Lung (tissue), 11 donors: ENCODE measurements at regions not wholly inside any gene's neighbourhood (a gene's known extent, or its start where the extent isn't known, plus 50 kb on each side); places are given as distances from the start of the nearest gene placed in this dataset.

Experiments
- ATAC-seq: fragments of 200-7000 bp; cut with Tn5 transposase; one replicate; pipeline ENCODE4 v1.9.1; 2020; ENCODE audit warnings: moderate number of reproducible peaks; ENCODE audit not compliant: insufficient read depth, low FRiP score
- DNase-seq, 3 donors: peaks; one replicate each; pipeline ENCODE4 v3.0.0-alpha.2; 2013 to 2017
- H3K27ac ChIP-seq, 2 donors: one replicate each; pipeline ENCODE4 v1.5.1; 2013; ENCODE audit warnings: mild to moderate bottlenecking in 2 of 2, moderate library complexity in 2 of 2, control low read depth in 1 of 2, inconsistent platforms in 1 of 2, low read depth in 1 of 2, low read length in 1 of 2
- H3K27me3 ChIP-seq, 3 donors: one replicate each; pipeline ENCODE4 v1.5.1; 2013; ENCODE audit warnings: low read length in 2 of 3; ENCODE audit not compliant: control insufficient read depth in 3 of 3, insufficient read depth in 3 of 3
- H3K36me3 ChIP-seq, 4 donors: one replicate each; pipeline ENCODE4 v1.5.1; 2013; ENCODE audit warnings: low read length in 4 of 4, mild to moderate bottlenecking in 1 of 4, moderate library complexity in 1 of 4; ENCODE audit not compliant: control insufficient read depth in 4 of 4, insufficient read depth in 4 of 4
- H3K4me1 ChIP-seq, 5 donors: one replicate each; pipeline ENCODE4 v1.5.1; 2013; ENCODE audit warnings: low read length in 5 of 5, mild to moderate bottlenecking in 2 of 5, moderate library complexity in 1 of 5; ENCODE audit not compliant: control insufficient read depth in 5 of 5, insufficient read depth in 5 of 5
- H3K4me3 ChIP-seq: one replicate; pipeline ENCODE4 v1.5.1; 2013; ENCODE audit warnings: mild to moderate bottlenecking, control low read depth, moderate library complexity
- H3K9ac ChIP-seq, 2 donors: one replicate each; pipeline ENCODE4 v1.5.1; 2013; ENCODE audit warnings: low read length in 2 of 2, control low read depth in 1 of 2; ENCODE audit not compliant: insufficient read depth in 1 of 2
- H3K9me3 ChIP-seq, 4 donors: one replicate each; pipeline ENCODE4 v1.5.1; 2013; ENCODE audit warnings: low read length in 3 of 4, mild to moderate bottlenecking in 1 of 4, moderate library complexity in 1 of 4; ENCODE audit not compliant: control insufficient read depth in 4 of 4, insufficient read depth in 3 of 4
- CTCF ChIP-seq: IDR thresholded peaks from 2 replicates; pipeline ENCODE4 v1.5.1; 2012; ENCODE audit warnings: mild to moderate bottlenecking; ENCODE audit errors: control extremely low read depth, extremely low read depth
- WGBS, 2 donors: extraction: QIAGEN DNeasy Blood & Tissue Kit; methylation state at CpG; one replicate each; pipeline ENCODE4 v1.1.7; 2013; 5-methylcytosine and 5-hydroxymethylcytosine counted together
- donor health status: control.
- donor health status: control.
- donor health status: Bipolar disorder and iron deficiency.
- donor health status: healthy.
- donor health status: DM: yes; HTN: yes; CAD: no.

GRCh38 chr13:90995614-90996013 lies 351.9 kb upstream of the MIR17HG start:
- no peak overlapping the region for H3K9ac ChIP-seq
- no peak for ATAC-seq
- H3K27ac ChIP-seq = no peak overlapping the region
- no peak for DNase-seq
- H3K4me3 ChIP-seq = no peak overlapping the region
- no peaks in the 10 kb centered on the region for H3K27me3 ChIP-seq
- no peak for TF ChIP-seq CTCF
- H3K9me3 ChIP-seq = no peaks in the 10 kb centered on the region
- H3K36me3 ChIP-seq = no peaks in the 10 kb centered on the region
- WGBS, 2 donors = 50 to 78% methylated on average over 4 of the region's 4 CpGs
- no peaks in the 10 kb centered on the region for H3K4me1 ChIP-seq

GRCh38 chr13:90997951-90998350 lies 349.5 kb upstream of the MIR17HG start:
- no peak for TF ChIP-seq CTCF
- no peak overlapping the region for H3K4me3 ChIP-seq
- WGBS, 2 donors = 92 to 93% methylated on average over 1 of the region's 1 CpG
- no peaks in the 10 kb centered on the region for H3K27me3 ChIP-seq
- no peak overlapping the region for H3K27ac ChIP-seq
- ATAC-seq (no peak), DNase-seq (no peak)
- H3K9me3 ChIP-seq = no peaks in the 10 kb centered on the region
- H3K36me3 ChIP-seq = no peaks in the 10 kb centered on the region
- no peaks in the 10 kb centered on the region for H3K4me1 ChIP-seq
- no peak overlapping the region for H3K9ac ChIP-seq

GRCh38 chr13:90999401-90999800 lies 348.1 kb upstream of the MIR17HG start:
- ATAC-seq (no peak), DNase-seq (no peak)

More at GRCh38 chr13:90999401-90999800, 348.1 kb upstream of the MIR17HG start:
- H3K4me1 ChIP-seq = no peaks in the 10 kb centered on the region
- H3K9me3 ChIP-seq = no peaks in the 10 kb centered on the region
- no peak overlapping the region for H3K4me3 ChIP-seq
- no peak overlapping the region for H3K9ac ChIP-seq
- no peak for TF ChIP-seq CTCF
- no peaks in the 10 kb centered on the region for H3K27me3 ChIP-seq
- H3K36me3 ChIP-seq = no peaks in the 10 kb centered on the region
- H3K27ac ChIP-seq = no peak overlapping the region
